ENCODE measurements at regions not wholly inside any gene's neighbourhood (a gene's known extent, or its start where the extent isn't known, plus 50 kb on each side); places are given as distances from the start of the nearest gene placed in this dataset.

DNA sequence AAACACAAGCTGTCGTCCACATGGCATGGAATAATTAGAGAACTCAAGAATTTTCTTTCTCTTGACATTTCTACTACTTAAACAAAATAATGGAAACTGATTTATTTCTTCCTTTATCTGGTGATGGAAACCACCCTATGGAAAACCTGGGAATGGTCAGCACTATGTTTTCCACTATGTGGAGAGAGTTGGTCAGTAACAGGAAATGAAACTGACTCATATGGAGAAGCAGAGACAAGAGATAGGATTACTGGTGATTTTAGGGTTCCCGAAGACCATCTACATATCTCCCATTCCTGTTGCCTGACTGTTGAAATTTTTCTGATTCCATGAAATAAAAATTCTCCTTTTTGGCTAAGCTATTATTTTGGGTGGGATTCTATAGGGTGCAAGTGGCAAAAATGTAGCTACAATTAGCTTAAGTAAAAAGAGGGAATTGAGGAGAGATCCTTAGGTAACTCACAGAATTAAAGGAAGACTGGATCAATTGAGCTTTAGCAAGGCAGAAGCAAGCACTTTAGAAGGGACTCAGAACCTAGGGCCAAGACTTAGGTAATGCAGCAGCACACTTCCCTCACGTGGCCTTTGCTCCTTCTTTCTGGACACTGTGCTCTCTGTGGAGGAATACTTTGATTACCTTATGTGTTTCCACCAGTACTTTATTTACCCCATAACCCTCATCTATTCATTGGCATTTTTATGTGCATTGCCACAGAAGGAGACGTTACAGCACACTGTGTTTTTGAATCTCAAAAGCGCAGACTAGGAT lies 89.6 kb downstream of the LEPR start:
- H3K4ac ChIP-seq (ENCODE audit: low read length), result no peak overlapping the region
- H3K9me3 ChIP-seq (replicated peaks in 1 of 2; ENCODE audit: control insufficient read depth in 2 of 2, insufficient read depth in 1 of 2, low read depth in 1 of 2, low read length in 2 of 2), result no peaks in the 10 kb centered on the region
- H2BK120ac ChIP-seq (ENCODE audit: low read depth, low read length), result no peak overlapping the region
- H4K8ac ChIP-seq (ENCODE audit: low read depth, low read length), result no peak overlapping the region
- no peak overlapping the region for H4K91ac ChIP-seq (ENCODE audit: low read depth, low read length, poor library complexity)
- H3K14ac ChIP-seq (ENCODE audit: low read length), result no peak overlapping the region
- no peaks in the 10 kb centered on the region for H3K36me3 ChIP-seq (replicated peaks in 1 of 2; ENCODE audit: control insufficient read depth in 2 of 2, insufficient read depth in 2 of 2, low read length in 2 of 2)
- H2AK5ac ChIP-seq (ENCODE audit: low read depth, low read length), result no peak overlapping the region
- H3K4me1 ChIP-seq (ENCODE audit: control insufficient read depth in 2 of 2, insufficient read depth in 1 of 2, low read depth in 1 of 2, low read length in 2 of 2), result peaks cover 0 to 1% of the 10 kb centered on the region in 2 donors
- H3K9ac ChIP-seq (ENCODE audit: low read depth, low read length, poor library complexity), result no peak overlapping the region
- no peaks in the 10 kb centered on the region for H3K27me3 ChIP-seq (ENCODE audit: control insufficient read depth in 3 of 3, insufficient read depth in 3 of 3, low read depth in 1 of 3, low read length in 3 of 3)
- no peak overlapping the region for H2AFZ ChIP-seq (ENCODE audit: low read length)
- H2BK5ac ChIP-seq (ENCODE audit: low read length), result no peak overlapping the region
- H3K79me1 ChIP-seq (ENCODE audit: low read depth, low read length), result no peaks in the 10 kb centered on the region
- WGBS, 2 donors (ENCODE audit: extremely low coverage in 2 of 2, insufficient read length in 2 of 2, insufficient replicate concordance in 1 of 2), result no CpG with 5 or more reads among the region's 5 CpGs
- H3K27ac ChIP-seq (replicated peaks; ENCODE audit: low read length), result no peak overlapping the region
- no peak overlapping the region for H3K23ac ChIP-seq (ENCODE audit: low read depth, low read length, poor library complexity)
- no peak overlapping the region for H3K4me3 ChIP-seq (ENCODE audit: low read length in 2 of 2)
- no peak for DNase-seq (ENCODE audit: low spot score)
- H2BK12ac ChIP-seq (ENCODE audit: low read length), result no peak overlapping the region
- no peak overlapping the region for H3K18ac ChIP-seq (ENCODE audit: low read length)
- H3K4me2 ChIP-seq (ENCODE audit: insufficient read depth, low read length, poor library complexity, severe bottlenecking), result no peak overlapping the region
- H2BK15ac ChIP-seq (ENCODE audit: low read length), result no peak overlapping the region

DNA sequence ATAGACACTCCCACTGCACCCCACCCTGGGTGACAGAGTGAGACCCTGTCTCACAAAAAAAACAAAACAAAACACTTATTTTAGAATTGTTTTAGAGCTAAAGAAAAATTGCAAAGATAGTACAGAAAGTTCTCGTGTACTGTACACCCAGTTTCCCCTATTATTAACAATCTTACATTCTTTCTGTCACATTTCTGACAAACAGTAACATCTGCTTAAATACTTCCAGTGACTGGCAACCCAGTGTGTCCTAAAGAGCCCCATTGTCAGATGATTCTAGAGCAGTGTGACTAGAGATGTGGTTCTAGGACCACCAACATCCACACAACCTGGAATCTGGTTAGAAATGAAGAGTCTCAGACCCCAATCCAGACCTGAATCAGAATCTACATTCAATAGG lies 90.5 kb downstream of the LEPR start:
- H3K23ac ChIP-seq (ENCODE audit: low read depth, low read length, poor library complexity), result no peak overlapping the region
- no peak overlapping the region for H2BK120ac ChIP-seq (ENCODE audit: low read depth, low read length)
- H2BK12ac ChIP-seq (ENCODE audit: low read length), result no peak overlapping the region
- no peak overlapping the region for H2BK5ac ChIP-seq (ENCODE audit: low read length)
- WGBS, 2 donors (ENCODE audit: extremely low coverage in 2 of 2, insufficient read length in 2 of 2, insufficient replicate concordance in 1 of 2), result no CpG with 5 or more reads among the region's 1 CpG
- no peaks in the 10 kb centered on the region for H3K9me3 ChIP-seq (replicated peaks in 1 of 2; ENCODE audit: control insufficient read depth in 2 of 2, insufficient read depth in 1 of 2, low read depth in 1 of 2, low read length in 2 of 2)
- no peak overlapping the region for H4K91ac ChIP-seq (ENCODE audit: low read depth, low read length, poor library complexity)
- H3K4me3 ChIP-seq (ENCODE audit: low read length in 2 of 2), result no peak overlapping the region
- H3K14ac ChIP-seq (ENCODE audit: low read length), result no peak overlapping the region
- H3K4ac ChIP-seq (ENCODE audit: low read length), result no peak overlapping the region
- no peaks in the 10 kb centered on the region for H3K27me3 ChIP-seq (ENCODE audit: control insufficient read depth in 3 of 3, insufficient read depth in 3 of 3, low read depth in 1 of 3, low read length in 3 of 3)
- H3K9ac ChIP-seq (ENCODE audit: low read depth, low read length, poor library complexity), result no peak overlapping the region
- H3K36me3 ChIP-seq (replicated peaks in 1 of 2; ENCODE audit: control insufficient read depth in 2 of 2, insufficient read depth in 2 of 2, low read length in 2 of 2), result no peaks in the 10 kb centered on the region
- H3K27ac ChIP-seq (replicated peaks; ENCODE audit: low read length), result no peak overlapping the region
- no peak overlapping the region for H2AFZ ChIP-seq (ENCODE audit: low read length)
- no peak overlapping the region for H2AK5ac ChIP-seq (ENCODE audit: low read depth, low read length)
- H3K18ac ChIP-seq (ENCODE audit: low read length), result no peak overlapping the region
- no peaks in the 10 kb centered on the region for H3K4me1 ChIP-seq (ENCODE audit: control insufficient read depth in 2 of 2, insufficient read depth in 1 of 2, low read depth in 1 of 2, low read length in 2 of 2)
- no peak overlapping the region for H3K4me2 ChIP-seq (ENCODE audit: insufficient read depth, low read length, poor library complexity, severe bottlenecking)
- no peak overlapping the region for H4K8ac ChIP-seq (ENCODE audit: low read depth, low read length)
- DNase-seq (ENCODE audit: low spot score), result no peak
- no peak overlapping the region for H2BK15ac ChIP-seq (ENCODE audit: low read length)
- H3K79me1 ChIP-seq (ENCODE audit: low read depth, low read length), result no peaks in the 10 kb centered on the region

DNA sequence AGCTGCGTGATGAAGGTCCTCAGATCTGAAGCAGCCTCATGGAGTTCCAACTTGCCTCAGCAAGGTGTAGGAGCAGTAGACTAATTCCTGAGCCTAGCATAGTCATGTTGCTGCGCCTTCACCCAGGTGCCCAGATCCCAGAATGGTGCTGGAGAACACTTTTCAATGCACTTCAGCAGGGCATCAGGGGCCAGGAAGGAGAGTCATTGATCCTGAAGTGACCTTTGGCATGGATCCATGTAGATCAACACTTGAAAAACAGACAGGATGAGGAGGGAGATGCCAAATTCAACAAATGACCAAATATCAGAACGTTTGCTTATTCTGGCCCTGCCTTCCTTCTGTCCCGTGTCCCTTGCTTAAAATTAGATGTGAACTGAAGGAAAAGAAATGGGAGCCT lies 91.9 kb downstream of the LEPR start:
- Histone ChIP-seq H2BK15ac (ENCODE audit: low read length) (no peak overlapping the region), H3K27me3 (ENCODE audit: control insufficient read depth in 3 of 3, insufficient read depth in 3 of 3, low read depth in 1 of 3, low read length in 3 of 3) (no peaks in the 10 kb centered on the region), H3K4me3 (ENCODE audit: low read length in 2 of 2) (no peak overlapping the region), H3K23ac (ENCODE audit: low read depth, low read length, poor library complexity) (no peak overlapping the region), H3K4me1 (ENCODE audit: control insufficient read depth in 2 of 2, insufficient read depth in 1 of 2, low read depth in 1 of 2, low read length in 2 of 2) (no peaks in the 10 kb centered on the region), H2BK5ac (ENCODE audit: low read length) (no peak overlapping the region), H4K8ac (ENCODE audit: low read depth, low read length) (no peak overlapping the region), H4K91ac (ENCODE audit: low read depth, low read length, poor library complexity) (no peak overlapping the region), H3K27ac (replicated peaks; ENCODE audit: low read length) (no peak overlapping the region), H3K4me2 (ENCODE audit: insufficient read depth, low read length, poor library complexity, severe bottlenecking) (no peak overlapping the region), H2BK120ac (ENCODE audit: low read depth, low read length) (no peak overlapping the region), H3K18ac (ENCODE audit: low read length) (no peak overlapping the region), H2AK5ac (ENCODE audit: low read depth, low read length) (no peak overlapping the region), H3K79me1 (ENCODE audit: low read depth, low read length) (no peaks in the 10 kb centered on the region), H2AFZ (ENCODE audit: low read length) (no peak overlapping the region), H3K14ac (ENCODE audit: low read length) (no peak overlapping the region), H3K36me3 (replicated peaks in 1 of 2; ENCODE audit: control insufficient read depth in 2 of 2, insufficient read depth in 2 of 2, low read length in 2 of 2) (no peaks in the 10 kb centered on the region), H3K9ac (ENCODE audit: low read depth, low read length, poor library complexity) (no peak overlapping the region), H2BK12ac (ENCODE audit: low read length) (no peak overlapping the region), H3K4ac (ENCODE audit: low read length) (no peak overlapping the region), H3K9me3 (replicated peaks in 1 of 2; ENCODE audit: control insufficient read depth in 2 of 2, insufficient read depth in 1 of 2, low read depth in 1 of 2, low read length in 2 of 2) (no peaks in the 10 kb centered on the region)
- DNase-seq (ENCODE audit: low spot score), result no peak
- WGBS, 2 donors (ENCODE audit: extremely low coverage in 2 of 2, insufficient read length in 2 of 2, insufficient replicate concordance in 1 of 2), result no CpG with 5 or more reads among the region's 4 CpGs

DNA sequence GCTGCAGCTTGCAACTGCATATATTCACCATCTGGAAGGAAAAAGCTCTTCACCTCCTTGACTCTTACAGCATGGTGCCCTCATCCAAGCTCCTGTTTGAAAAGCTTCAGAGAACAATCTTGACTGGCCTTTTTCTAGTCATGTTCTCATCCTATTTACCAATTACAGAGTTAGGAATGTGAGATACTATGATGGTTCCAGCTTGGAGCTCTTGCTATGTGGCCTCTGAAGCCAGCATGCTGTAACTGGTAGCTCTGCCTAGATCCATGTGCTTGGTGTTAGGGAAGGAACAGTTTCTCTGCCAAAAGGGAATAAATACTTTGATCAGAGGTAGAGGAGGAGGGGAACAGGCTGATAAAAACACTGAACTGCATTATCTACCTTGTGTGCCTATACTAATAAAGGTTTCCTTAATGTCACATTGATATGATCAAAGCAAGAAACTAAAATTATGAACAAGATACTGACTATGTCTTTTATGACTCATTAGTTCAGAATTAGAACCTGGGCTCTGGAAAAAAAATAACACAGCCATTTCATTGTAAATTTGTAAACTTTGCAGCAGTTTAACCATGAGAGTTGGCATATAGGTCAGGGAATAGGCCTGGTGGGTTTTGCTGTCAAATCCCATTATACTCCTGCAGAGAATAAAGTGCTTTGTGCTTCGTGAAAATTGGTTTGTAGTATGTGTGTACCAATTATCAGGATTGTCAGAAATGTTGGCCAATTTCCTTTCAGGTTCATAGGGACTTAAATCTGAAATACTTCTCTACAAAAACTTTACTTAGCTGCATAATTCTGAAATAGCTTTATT lies 92.7 kb downstream of the LEPR start:
- H3K4me3 ChIP-seq (ENCODE audit: low read length in 2 of 2), result no peak overlapping the region
- no peaks in the 10 kb centered on the region for H3K27me3 ChIP-seq (ENCODE audit: control insufficient read depth in 3 of 3, insufficient read depth in 3 of 3, low read depth in 1 of 3, low read length in 3 of 3)
- WGBS, 2 donors (ENCODE audit: extremely low coverage in 2 of 2, insufficient read length in 2 of 2, insufficient replicate concordance in 1 of 2), result no CpG with 5 or more reads among the region's 1 CpG

More for the DNA sequence above, 92.7 kb downstream of the LEPR start:
- Histone ChIP-seq H3K4ac (ENCODE audit: low read length) (no peak overlapping the region), H3K4me1 (ENCODE audit: control insufficient read depth in 2 of 2, insufficient read depth in 1 of 2, low read depth in 1 of 2, low read length in 2 of 2) (no peaks in the 10 kb centered on the region), H4K91ac (ENCODE audit: low read depth, low read length, poor library complexity) (no peak overlapping the region), H3K36me3 (replicated peaks in 1 of 2; ENCODE audit: control insufficient read depth in 2 of 2, insufficient read depth in 2 of 2, low read length in 2 of 2) (no peaks in the 10 kb centered on the region), H3K9me3 (replicated peaks in 1 of 2; ENCODE audit: control insufficient read depth in 2 of 2, insufficient read depth in 1 of 2, low read depth in 1 of 2, low read length in 2 of 2) (no peaks in the 10 kb centered on the region), H3K9ac (ENCODE audit: low read depth, low read length, poor library complexity) (no peak overlapping the region), H2AFZ (ENCODE audit: low read length) (no peak overlapping the region), H3K27ac (replicated peaks; ENCODE audit: low read length) (no peak overlapping the region), H2BK120ac (ENCODE audit: low read depth, low read length) (no peak overlapping the region), H2AK5ac (ENCODE audit: low read depth, low read length) (no peak overlapping the region), H2BK12ac (ENCODE audit: low read length) (no peak overlapping the region), H3K18ac (ENCODE audit: low read length) (no peak overlapping the region), H3K4me2 (ENCODE audit: insufficient read depth, low read length, poor library complexity, severe bottlenecking) (no peak overlapping the region), H2BK5ac (ENCODE audit: low read length) (no peak overlapping the region), H3K14ac (ENCODE audit: low read length) (no peak overlapping the region), H3K79me1 (ENCODE audit: low read depth, low read length) (no peaks in the 10 kb centered on the region), H4K8ac (ENCODE audit: low read depth, low read length) (no peak overlapping the region), H3K23ac (ENCODE audit: low read depth, low read length, poor library complexity) (no peak overlapping the region), H2BK15ac (ENCODE audit: low read length) (no peak overlapping the region)
- no peak for DNase-seq (ENCODE audit: low spot score)
